ENCODE measurements at regions not wholly inside any gene's neighbourhood (a gene's known extent, or its start where the extent isn't known, plus 50 kb on each side); places are given as distances from the start of the nearest gene placed in this dataset.

- H3K27me3 ChIP-seq (replicated peaks; ENCODE audit: insufficient read depth, low read depth, low read length, poor library complexity) = no peaks in the 10 kb centered on the region
- TF ChIP-seq EZH2 (IDR thresholded peaks at IDR 0.05; ENCODE audit: borderline replicate concordance, low read depth, low read length, poor library complexity, severe bottlenecking) = no peak
- TF ChIP-seq, protein P1, sequence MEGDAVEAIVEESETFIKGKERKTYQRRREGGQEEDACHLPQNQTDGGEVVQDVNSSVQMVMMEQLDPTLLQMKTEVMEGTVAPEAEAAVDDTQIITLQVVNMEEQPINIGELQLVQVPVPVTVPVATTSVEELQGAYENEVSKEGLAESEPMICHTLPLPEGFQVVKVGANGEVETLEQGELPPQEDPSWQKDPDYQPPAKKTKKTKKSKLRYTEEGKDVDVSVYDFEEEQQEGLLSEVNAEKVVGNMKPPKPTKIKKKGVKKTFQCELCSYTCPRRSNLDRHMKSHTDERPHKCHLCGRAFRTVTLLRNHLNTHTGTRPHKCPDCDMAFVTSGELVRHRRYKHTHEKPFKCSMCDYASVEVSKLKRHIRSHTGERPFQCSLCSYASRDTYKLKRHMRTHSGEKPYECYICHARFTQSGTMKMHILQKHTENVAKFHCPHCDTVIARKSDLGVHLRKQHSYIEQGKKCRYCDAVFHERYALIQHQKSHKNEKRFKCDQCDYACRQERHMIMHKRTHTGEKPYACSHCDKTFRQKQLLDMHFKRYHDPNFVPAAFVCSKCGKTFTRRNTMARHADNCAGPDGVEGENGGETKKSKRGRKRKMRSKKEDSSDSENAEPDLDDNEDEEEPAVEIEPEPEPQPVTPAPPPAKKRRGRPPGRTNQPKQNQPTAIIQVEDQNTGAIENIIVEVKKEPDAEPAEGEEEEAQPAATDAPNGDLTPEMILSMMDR (conservative IDR thresholded peaks at IDR 0.05; ENCODE audit: low read depth, low read length) = no peak
- intact Hi-C loops (cut with micrococcal nuclease; ENCODE audit: unreplicated experiment) = no loop called here
- peak overlapping the region; percentile 16 for H3K4me3 ChIP-seq (ENCODE audit: low read depth, low read length, poor library complexity, severe bottlenecking)
- no peaks in the 10 kb centered on the region for H3K9me3 ChIP-seq (ENCODE audit: low read depth, low read length, poor library complexity, severe bottlenecking)
- peak; percentile 80 for DNase-seq (ENCODE audit: low spot score)
- BruUV-seq (replicated peaks) = TSS peak; percentile 85
- CTCF ChIA-PET = no interaction called here
- POLR2A ChIA-PET (ENCODE audit: low non-redundant PET) = no interaction called here
- H3K36me3 ChIP-seq (ENCODE audit: insufficient read depth, low read length, poor library complexity, severe bottlenecking) = no peaks in the 10 kb centered on the region
- peak overlapping the region; percentile 88 for H3K27ac ChIP-seq (ENCODE audit: low read depth, low read length, poor library complexity, severe bottlenecking)
- H3K4me1 ChIP-seq (ENCODE audit: insufficient read depth, low read length, poor library complexity, severe bottlenecking) = peaks cover 52% of the 10 kb centered on the region
These were observed 67.8 kb upstream of the FICD start for GRCh38 chr12:108447168-108447832.

GRCh38 chr12:108446766-108447165, 68.3 kb upstream of the FICD start:
- Histone ChIP-seq H3K4me3 (ENCODE audit: low read depth, low read length, poor library complexity, severe bottlenecking) (peak overlapping the region; percentile 16), H3K4me1 (ENCODE audit: insufficient read depth, low read length, poor library complexity, severe bottlenecking) (peaks cover 57% of the 10 kb centered on the region), H3K27ac (ENCODE audit: low read depth, low read length, poor library complexity, severe bottlenecking) (peak overlapping the region; percentile 88), H3K9me3 (ENCODE audit: low read depth, low read length, poor library complexity, severe bottlenecking) (no peaks in the 10 kb centered on the region), H3K27me3 (replicated peaks; ENCODE audit: insufficient read depth, low read depth, low read length, poor library complexity) (no peaks in the 10 kb centered on the region), H3K36me3 (ENCODE audit: insufficient read depth, low read length, poor library complexity, severe bottlenecking) (no peaks in the 10 kb centered on the region)
- ChIA-PET CTCF (no interaction called here), POLR2A (ENCODE audit: low non-redundant PET) (no interaction called here)
- TF ChIP-seq, protein P1 (conservative IDR thresholded peaks at IDR 0.05; ENCODE audit: low read depth, low read length) = no peak
- no peak for TF ChIP-seq EZH2 (IDR thresholded peaks at IDR 0.05; ENCODE audit: borderline replicate concordance, low read depth, low read length, poor library complexity, severe bottlenecking)
- peak; percentile 86 for DNase-seq (ENCODE audit: low spot score)
- BruUV-seq (replicated peaks) = no TSS peak
- intact Hi-C loops (cut with micrococcal nuclease; ENCODE audit: unreplicated experiment) = no loop called here

DNA sequence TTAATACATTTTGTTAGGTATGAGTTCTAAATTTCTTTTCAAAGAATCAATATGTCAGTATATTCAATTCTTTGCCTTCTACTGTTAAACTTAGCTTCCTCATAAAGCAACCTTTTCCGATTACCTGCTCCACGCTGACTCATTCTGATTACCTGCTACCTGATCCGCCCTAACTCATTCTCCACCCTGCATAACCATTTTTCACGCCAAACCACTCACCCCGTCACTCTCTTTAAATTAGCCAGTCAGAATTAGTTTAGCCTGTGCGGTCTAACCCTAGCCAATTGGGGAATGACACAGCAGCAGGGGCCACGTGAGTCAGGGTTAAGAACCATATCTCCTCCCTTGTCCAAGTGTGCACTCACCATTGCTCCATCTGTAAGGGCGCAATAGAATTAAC, 72.2 kb upstream of the FICD start:
- Histone ChIP-seq H3K9me3 (ENCODE audit: low read depth, low read length, poor library complexity, severe bottlenecking) (no peaks in the 10 kb centered on the region), H3K36me3 (ENCODE audit: insufficient read depth, low read length, poor library complexity, severe bottlenecking) (no peaks in the 10 kb centered on the region), H3K27ac (ENCODE audit: low read depth, low read length, poor library complexity, severe bottlenecking) (peak overlapping the region; percentile 70), H3K4me1 (ENCODE audit: insufficient read depth, low read length, poor library complexity, severe bottlenecking) (peaks cover 47% of the 10 kb centered on the region), H3K4me3 (ENCODE audit: low read depth, low read length, poor library complexity, severe bottlenecking) (no peak overlapping the region), H3K27me3 (replicated peaks; ENCODE audit: insufficient read depth, low read depth, low read length, poor library complexity) (no peaks in the 10 kb centered on the region)
- intact Hi-C loops (cut with micrococcal nuclease; ENCODE audit: unreplicated experiment) = no loop called here
- ChIA-PET CTCF (no interaction called here), POLR2A (ENCODE audit: low non-redundant PET) (no interaction called here)
- DNase-seq (ENCODE audit: low spot score) = no peak
- TF ChIP-seq, protein P1 (conservative IDR thresholded peaks at IDR 0.05; ENCODE audit: low read depth, low read length) = no peak
- TF ChIP-seq EZH2 (IDR thresholded peaks at IDR 0.05; ENCODE audit: borderline replicate concordance, low read depth, low read length, poor library complexity, severe bottlenecking) = no peak
- no TSS peak for BruUV-seq (replicated peaks)
